HepG2 (cell line): ENCODE measurements at regions not wholly inside any gene's neighbourhood (a gene's known extent, or its start where the extent isn't known, plus 50 kb on each side); places are given as distances from the start of the nearest gene placed in this dataset.
A peak's percentile ranks its signal among the peaks of the same experiment; 100 is the strongest.
"Not testable (repeated sequence)": the region's sequence is repeated elsewhere in the genome, so short reads cannot be mapped to it uniquely, and the experiment has no call there.

Experiments used
- ATAC-seq: fragments of 200-7000 bp; cut with Tn5 transposase; 3 replicates; pipeline ENCODE4 v1.9.1; 2020; ENCODE audit warnings: mild to moderate bottlenecking, moderate library complexity
- BruUV-seq: library from RNA; stranded (reverse); fragments of 400-500 nt; replicated peaks from 2 replicates; lab custom pipeline; 2021; lab: Mats Ljungman, UMichigan
- CTCF ChIA-PET: fragments of 300-600 bp; formaldehyde crosslinking; extraction: SDS; loops from one replicate; lab custom pipeline; 2021; ENCODE audit warnings: low total read pairs, inconsistent platforms, low intra/inter-chr PET ratio; lab: Yijun Ruan, JAX
- POLR2A ChIA-PET: fragments of 350-600 bp; sonication (Branson Sonifier 250); formaldehyde crosslinking; loops from one replicate; lab custom pipeline; 2020; ENCODE audit warnings: antibody characterized with exemption, inconsistent platforms; lab: Yijun Ruan, JAX
- DNase-seq: peaks from one replicate; pipeline ENCODE4 v3.0.0-alpha.2; 2015; ENCODE audit warnings: low spot score
- FAIRE-seq: peaks from 3 replicates; lab custom pipeline; 2011; peaks lifted over from hg19 to GRCh38; lab: Jason Lieb, UNC
- H2AFZ ChIP-seq: one replicate; pipeline ENCODE4 v1.6.1; 2011; ENCODE audit warnings: low read length, inconsistent platforms
- H3K27ac ChIP-seq: fragments of 300-600 bp; 3 replicates; pipeline ENCODE4 v1.8.0; 2011; ENCODE audit warnings: mixed run types, mild to moderate bottlenecking, mixed read lengths, low read length, inconsistent platforms; ENCODE audit not compliant: insufficient read depth; ENCODE audit errors: extremely low read length
- H3K27me3 ChIP-seq, 2 experiments: fragments of 200-600 bp in 1 of 2; 2 replicates in 1 of 2; 3 replicates in 1 of 2; pipeline versions ENCODE4 v1.6.0 to v1.8.0; 2011; ENCODE audit warnings: low read length in 2 of 2, mild to moderate bottlenecking in 2 of 2, moderate library complexity in 2 of 2, inconsistent platforms in 1 of 2; ENCODE audit not compliant: insufficient read depth in 2 of 2, control insufficient read depth in 1 of 2
- H3K36me3 ChIP-seq, 2 experiments: fragments of 200-600 bp in 1 of 2; replicated peaks in 1 of 2; 2 replicates in 1 of 2; 3 replicates in 1 of 2; pipeline versions ENCODE4 v1.5.1 to v1.8.0; 2011; ENCODE audit warnings: low read length in 2 of 2, inconsistent platforms in 1 of 2; ENCODE audit not compliant: insufficient read depth in 2 of 2, control insufficient read depth in 1 of 2
- H3K4me1 ChIP-seq: 2 replicates; pipeline ENCODE4 v1.5.1; 2012; ENCODE audit warnings: low read length, inconsistent platforms; ENCODE audit not compliant: insufficient read depth
- H3K4me2 ChIP-seq: 2 replicates; pipeline ENCODE4 v1.6.0; 2011; ENCODE audit warnings: low read depth, low read length, inconsistent platforms
- H3K4me3 ChIP-seq, 3 experiments: fragments of 200-600 bp in 1 of 3; sonication (generic), shearing (Covaris generic) in 1 of 3; replicated peaks in 1 of 3; 2 replicates each; pipeline ENCODE4 v1.5.1; 2011 to 2016; ENCODE audit warnings: low read length in 3 of 3, inconsistent platforms in 2 of 3, low read depth in 2 of 3, mild to moderate bottlenecking in 2 of 3, control low read depth in 1 of 3, mixed read lengths in 1 of 3; ENCODE audit not compliant: insufficient read depth in 1 of 3
- H3K79me2 ChIP-seq: one replicate; pipeline ENCODE4 v1.6.1; 2011; ENCODE audit warnings: low read length, inconsistent platforms; ENCODE audit not compliant: insufficient read depth
- H3K9ac ChIP-seq: 2 replicates; pipeline ENCODE4 v1.6.0; 2011; ENCODE audit warnings: mild to moderate bottlenecking, low read depth, low read length, inconsistent platforms; ENCODE audit not compliant: insufficient read depth
- H3K9me3 ChIP-seq: 2 replicates; pipeline ENCODE4 v1.5.1; 2012; ENCODE audit warnings: mild to moderate bottlenecking, low read length
- H4K20me1 ChIP-seq: 2 replicates; pipeline ENCODE4 v1.6.0; 2011; ENCODE audit warnings: inconsistent platforms, mild to moderate bottlenecking, low read length, moderate library complexity; ENCODE audit not compliant: insufficient read depth
- ZNF280D ChIP-seq: sonication (generic); formaldehyde crosslinking; IDR thresholded peaks from 2 replicates; pipeline ENCODE4 v1.5.1; 2020; ENCODE audit warnings: mild to moderate bottlenecking, missing genetic modification reagents
- WGBS: methylation state at CpG from one replicate; pipeline ENCODE4 v1.1.6; 2017; ENCODE audit warnings: low lambda C conversion rate; 5-methylcytosine and 5-hydroxymethylcytosine counted together
- in situ Hi-C: cut with HindIII; loops from 2 replicates; pipeline ENCODE4 v1.10.0; 2017; ENCODE audit warnings: low pct_unique_long_range_greater_than_20kb; ENCODE audit not compliant: extremely low pct_ligation_motif_present
- intact Hi-C: fragments of 100-400 bp; cut with micrococcal nuclease; formaldehyde crosslinking; loops from one replicate; pipeline ENCODE4 v1.10.0; 2022; ENCODE audit not compliant: unreplicated experiment

GRCh38 chr3:171923668-171924067 lies 80.5 kb downstream of the TMEM212 start:
- intact Hi-C loops, H3K36me3 ChIP-seq, POLR2A ChIA-PET, H3K4me1 ChIP-seq, FAIRE-seq, BruUV-seq, H3K9ac ChIP-seq, in situ Hi-C loops, H3K79me2 ChIP-seq, H3K4me3 ChIP-seq, H3K27me3 ChIP-seq, H3K4me2 ChIP-seq, H2AFZ ChIP-seq, DNase-seq, H3K27ac ChIP-seq, CTCF ChIA-PET, ATAC-seq, H4K20me1 ChIP-seq: not testable (repeated sequence)
- TF ChIP-seq ZNF280D (CRISPR knock-in tag) = peak; percentile 68; the same call in 1 of the 2 replicates
- WGBS = 72% methylated on average over 2 of the region's 2 CpGs
- H3K9me3 ChIP-seq = peaks cover 25% of the 10 kb centered on the region

- FAIRE-seq, H3K4me2 ChIP-seq, H3K27me3 ChIP-seq, H3K36me3 ChIP-seq, H3K9ac ChIP-seq, H3K4me3 ChIP-seq, H3K79me2 ChIP-seq, H4K20me1 ChIP-seq, H2AFZ ChIP-seq, in situ Hi-C loops, ATAC-seq, BruUV-seq, DNase-seq, H3K4me1 ChIP-seq, H3K27ac ChIP-seq, POLR2A ChIA-PET, CTCF ChIA-PET, intact Hi-C loops: not testable (repeated sequence)
- WGBS = 81% methylated on average over 1 of the region's 1 CpG
- H3K9me3 ChIP-seq = peaks cover 25% of the 10 kb centered on the region
Measured at GRCh38 chr3:171924864-171925263, 81.7 kb downstream of the TMEM212 start.
